HepG2 (cell line): ENCODE measurements at regions not wholly inside any gene's neighbourhood (a gene's known extent, or its start where the extent isn't known, plus 50 kb on each side); places are given as distances from the start of the nearest gene placed in this dataset.

ENCODE experiments used
- ATAC-seq: fragments of 200-7000 bp; cut with Tn5 transposase; 3 replicates; pipeline ENCODE4 v1.9.1; 2020; ENCODE audit warnings: mild to moderate bottlenecking, moderate library complexity
- BruUV-seq: library from RNA; stranded (reverse); fragments of 400-500 nt; replicated peaks from 2 replicates; lab custom pipeline; 2021; lab: Mats Ljungman, UMichigan
- CTCF ChIA-PET: fragments of 300-600 bp; formaldehyde crosslinking; extraction: SDS; loops from one replicate; lab custom pipeline; 2021; ENCODE audit warnings: low total read pairs, inconsistent platforms, low intra/inter-chr PET ratio; lab: Yijun Ruan, JAX
- POLR2A ChIA-PET: fragments of 350-600 bp; sonication (Branson Sonifier 250); formaldehyde crosslinking; loops from one replicate; lab custom pipeline; 2020; ENCODE audit warnings: antibody characterized with exemption, inconsistent platforms; lab: Yijun Ruan, JAX
- DNase-seq: peaks from one replicate; pipeline ENCODE4 v3.0.0-alpha.2; 2015; ENCODE audit warnings: low spot score
- FAIRE-seq: peaks from 3 replicates; lab custom pipeline; 2011; peaks lifted over from hg19 to GRCh38; lab: Jason Lieb, UNC
- H2AFZ ChIP-seq: one replicate; pipeline ENCODE4 v1.6.1; 2011; ENCODE audit warnings: low read length, inconsistent platforms
- H3K27ac ChIP-seq: fragments of 300-600 bp; 3 replicates; pipeline ENCODE4 v1.8.0; 2011; ENCODE audit warnings: mixed run types, mild to moderate bottlenecking, mixed read lengths, low read length, inconsistent platforms; ENCODE audit not compliant: insufficient read depth; ENCODE audit errors: extremely low read length
- H3K27me3 ChIP-seq, 2 experiments: fragments of 200-600 bp in 1 of 2; 2 replicates in 1 of 2; 3 replicates in 1 of 2; pipeline versions ENCODE4 v1.6.0 to v1.8.0; 2011; ENCODE audit warnings: low read length in 2 of 2, mild to moderate bottlenecking in 2 of 2, moderate library complexity in 2 of 2, inconsistent platforms in 1 of 2; ENCODE audit not compliant: insufficient read depth in 2 of 2, control insufficient read depth in 1 of 2
- H3K36me3 ChIP-seq, 2 experiments: fragments of 200-600 bp in 1 of 2; replicated peaks in 1 of 2; 2 replicates in 1 of 2; 3 replicates in 1 of 2; pipeline versions ENCODE4 v1.5.1 to v1.8.0; 2011; ENCODE audit warnings: low read length in 2 of 2, inconsistent platforms in 1 of 2; ENCODE audit not compliant: insufficient read depth in 2 of 2, control insufficient read depth in 1 of 2
- H3K4me1 ChIP-seq: 2 replicates; pipeline ENCODE4 v1.5.1; 2012; ENCODE audit warnings: low read length, inconsistent platforms; ENCODE audit not compliant: insufficient read depth
- H3K4me2 ChIP-seq: 2 replicates; pipeline ENCODE4 v1.6.0; 2011; ENCODE audit warnings: low read depth, low read length, inconsistent platforms
- H3K4me3 ChIP-seq, 3 experiments: fragments of 200-600 bp in 1 of 3; sonication (generic), shearing (Covaris generic) in 1 of 3; replicated peaks in 1 of 3; 2 replicates each; pipeline ENCODE4 v1.5.1; 2011 to 2016; ENCODE audit warnings: low read length in 3 of 3, inconsistent platforms in 2 of 3, low read depth in 2 of 3, mild to moderate bottlenecking in 2 of 3, control low read depth in 1 of 3, mixed read lengths in 1 of 3; ENCODE audit not compliant: insufficient read depth in 1 of 3
- H3K79me2 ChIP-seq: one replicate; pipeline ENCODE4 v1.6.1; 2011; ENCODE audit warnings: low read length, inconsistent platforms; ENCODE audit not compliant: insufficient read depth
- H3K9ac ChIP-seq: 2 replicates; pipeline ENCODE4 v1.6.0; 2011; ENCODE audit warnings: mild to moderate bottlenecking, low read depth, low read length, inconsistent platforms; ENCODE audit not compliant: insufficient read depth
- H3K9me3 ChIP-seq: 2 replicates; pipeline ENCODE4 v1.5.1; 2012; ENCODE audit warnings: mild to moderate bottlenecking, low read length
- H4K20me1 ChIP-seq: 2 replicates; pipeline ENCODE4 v1.6.0; 2011; ENCODE audit warnings: inconsistent platforms, mild to moderate bottlenecking, low read length, moderate library complexity; ENCODE audit not compliant: insufficient read depth
- AHR ChIP-seq: IDR thresholded peaks from 2 replicates; pipeline ENCODE4 v1.6.1; 2018; ENCODE audit warnings: missing genetic modification reagents, missing compliant biosample characterization
- BHLHE40 ChIP-seq: IDR thresholded peaks from 2 replicates; pipeline ENCODE4 v1.6.1; 2011; ENCODE audit warnings: low read length, improper control_type of control experiment
- HBP1 ChIP-seq: IDR thresholded peaks from 2 replicates; pipeline ENCODE4 v1.6.1; 2016; ENCODE audit warnings: low read depth, control low read depth
- HES4 ChIP-seq: sonication (generic); formaldehyde crosslinking; IDR thresholded peaks from 2 replicates; pipeline ENCODE4 v1.9.0; 2021; ENCODE audit warnings: mild to moderate bottlenecking, missing genetic modification reagents, borderline replicate concordance
- MED1 ChIP-seq: sonication (generic); formaldehyde crosslinking; IDR thresholded peaks from 2 replicates; pipeline ENCODE4 v1.4.0; 2020; ENCODE audit warnings: missing genetic modification reagents
- PRDM4 ChIP-seq: sonication (generic); formaldehyde crosslinking; IDR thresholded peaks from 2 replicates; pipeline ENCODE4 v1.9.0; 2021; ENCODE audit warnings: missing genetic modification reagents, borderline replicate concordance
- RFX1 ChIP-seq: fragments of 450-650 bp; IDR thresholded peaks from 2 replicates; pipeline ENCODE4 v1.6.1; 2017
- ZNF33A ChIP-seq: sonication (generic); formaldehyde crosslinking; IDR thresholded peaks from 2 replicates; pipeline ENCODE4 v1.5.1; 2020; ENCODE audit warnings: missing genetic modification reagents, mild to moderate bottlenecking, moderate library complexity, borderline replicate concordance
- ZNF556 ChIP-seq: sonication (generic); formaldehyde crosslinking; IDR thresholded peaks from 2 replicates; pipeline ENCODE4 v1.4.0; 2020; ENCODE audit warnings: mild to moderate bottlenecking, missing genetic modification reagents, borderline replicate concordance
- ZNF557 ChIP-seq: sonication (generic); formaldehyde crosslinking; IDR thresholded peaks from 2 replicates; pipeline ENCODE4 v1.4.0; 2020; ENCODE audit warnings: missing genetic modification reagents
- ZNF569 ChIP-seq: sonication (generic); formaldehyde crosslinking; IDR thresholded peaks from 2 replicates; pipeline ENCODE4 v1.5.0; 2020; ENCODE audit warnings: mild to moderate bottlenecking, missing genetic modification reagents, moderate library complexity, borderline replicate concordance
- WGBS: methylation state at CpG from one replicate; pipeline ENCODE4 v1.1.6; 2017; ENCODE audit warnings: low lambda C conversion rate; 5-methylcytosine and 5-hydroxymethylcytosine counted together
- in situ Hi-C: cut with HindIII; loops from 2 replicates; pipeline ENCODE4 v1.10.0; 2017; ENCODE audit warnings: low pct_unique_long_range_greater_than_20kb; ENCODE audit not compliant: extremely low pct_ligation_motif_present
- intact Hi-C: fragments of 100-400 bp; cut with micrococcal nuclease; formaldehyde crosslinking; loops from one replicate; pipeline ENCODE4 v1.10.0; 2022; ENCODE audit not compliant: unreplicated experiment

DNA sequence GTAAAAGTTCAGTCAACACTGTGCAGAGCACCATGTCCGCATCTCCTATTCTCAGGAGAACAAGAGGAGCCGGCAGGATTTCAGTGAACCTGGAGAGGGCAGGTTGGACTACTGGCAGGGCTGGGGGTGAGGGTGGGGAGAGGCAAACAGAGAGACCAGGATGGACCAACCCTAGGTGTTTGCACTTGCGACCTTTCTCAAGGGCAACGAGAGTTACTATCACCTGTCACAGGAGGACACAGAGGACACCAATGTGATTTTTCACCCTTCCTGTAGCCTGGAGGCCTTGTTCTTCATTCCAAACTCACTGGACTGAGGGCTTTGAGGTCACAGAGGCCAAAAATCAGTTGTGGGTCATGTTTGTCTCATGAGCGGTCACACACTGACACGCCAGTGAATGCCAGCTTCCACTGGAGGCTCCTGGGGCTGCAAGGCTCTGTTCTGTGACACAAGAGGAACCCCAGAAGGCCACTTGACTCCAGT lies 89.5 kb downstream of the CPN2 start (continued):
- no peak for TF ChIP-seq MED1 (CRISPR knock-in tag)

GRCh38 chr3:194262176-194262924 lies 88.8 kb downstream of the CPN2 start:
- H3K9ac ChIP-seq, result no peak overlapping the region
- no peaks in the 10 kb centered on the region for H3K36me3 ChIP-seq
- in situ Hi-C loops, result no loop called here
- DNase-seq, result no peak
- no peak for FAIRE-seq
- POLR2A ChIA-PET, result no interaction called here
- peaks cover 1 to 13% of the 10 kb centered on the region in 2 experiments; a peak in 2 of 5 replicates for H3K27me3 ChIP-seq
- H3K79me2 ChIP-seq, result no peaks in the 10 kb centered on the region
- no peak overlapping the region for H2AFZ ChIP-seq
- TF ChIP-seq ZNF569 (CRISPR knock-in tag), result no peak
- no peak for TF ChIP-seq HES4 (CRISPR knock-in tag)
- no peak for TF ChIP-seq RFX1
- no peak for TF ChIP-seq ZNF33A (CRISPR knock-in tag)
- TF ChIP-seq BHLHE40, result no peak
- TF ChIP-seq HBP1 (CRISPR knock-in tag), result no peak
- no peak for TF ChIP-seq PRDM4
- no peak for TF ChIP-seq AHR (CRISPR knock-in tag)
- no peak for TF ChIP-seq ZNF557 (CRISPR knock-in tag)
- TF ChIP-seq ZNF556, result no peak
- TF ChIP-seq, all 625 proteins: peak for 0
- H3K4me2 ChIP-seq, result no peak overlapping the region
- no peaks in the 10 kb centered on the region for H4K20me1 ChIP-seq
- BruUV-seq, result no TSS peak
- H3K9me3 ChIP-seq, result no peaks in the 10 kb centered on the region
- no peak overlapping the region for H3K27ac ChIP-seq
- H3K4me3 ChIP-seq, result no peak overlapping the region
- intact Hi-C loops, result no loop called here
- H3K4me1 ChIP-seq, result peaks cover 48% of the 10 kb centered on the region
- 41% methylated on average over 10 of the region's 10 CpGs for WGBS
- CTCF ChIA-PET, result no interaction called here
- ATAC-seq, result no peak
